ENCODE measurements at regions not wholly inside any gene's neighbourhood (a gene's known extent, or its start where the extent isn't known, plus 50 kb on each side); places are given as distances from the start of the nearest gene placed in this dataset.
A peak's percentile ranks its signal among the peaks of the same experiment; 100 is the strongest.

- Histone ChIP-seq H3K9me3 (ENCODE audit: control insufficient read depth, insufficient read depth, low read length) (no peaks in the 10 kb centered on the region), H3K4me3 (ENCODE audit: low read depth, low read length) (no peak overlapping the region), H3K27ac (ENCODE audit: low read depth, low read length) (no peak overlapping the region), H3K36me3 (ENCODE audit: control insufficient read depth, insufficient read depth, low read length) (no peaks in the 10 kb centered on the region), H3K27me3 (ENCODE audit: control insufficient read depth, insufficient read depth, low read length) (no peaks in the 10 kb centered on the region), H3K4me1 (ENCODE audit: control insufficient read depth, insufficient read depth, low read length) (no peaks in the 10 kb centered on the region)
- no peak for DNase-seq (ENCODE audit: low read depth in 4 of 6, low spot score in 6 of 6)
- no CpG with 5 or more reads among the region's 2 CpGs for WGBS (ENCODE audit: insufficient coverage)
These were observed 82.7 kb downstream of the TBXT start for GRCh38 chr6:166084951-166085350.

- 67% methylated on average over 2 of the region's 6 CpGs for WGBS (ENCODE audit: insufficient coverage)
- H3K27me3 ChIP-seq (ENCODE audit: control insufficient read depth, insufficient read depth, low read length), result no peaks in the 10 kb centered on the region
- no peaks in the 10 kb centered on the region for H3K9me3 ChIP-seq (ENCODE audit: control insufficient read depth, insufficient read depth, low read length)
- no peaks in the 10 kb centered on the region for H3K4me1 ChIP-seq (ENCODE audit: control insufficient read depth, insufficient read depth, low read length)
- no peak overlapping the region for H3K27ac ChIP-seq (ENCODE audit: low read depth, low read length)
- H3K36me3 ChIP-seq (ENCODE audit: control insufficient read depth, insufficient read depth, low read length), result no peaks in the 10 kb centered on the region
- no peak overlapping the region for H3K4me3 ChIP-seq (ENCODE audit: low read depth, low read length)
- DNase-seq (ENCODE audit: low read depth in 4 of 6, low spot score in 6 of 6), result no peak
These were observed 87.8 kb downstream of the TBXT start for GRCh38 chr6:166079841-166080240.

GRCh38 chr6:166078294-166078693 is 89.4 kb downstream of the TBXT start:
- no peaks in the 10 kb centered on the region for H3K4me1 ChIP-seq (ENCODE audit: control insufficient read depth, insufficient read depth, low read length)
- H3K4me3 ChIP-seq (ENCODE audit: low read depth, low read length), result no peak overlapping the region
- H3K36me3 ChIP-seq (ENCODE audit: control insufficient read depth, insufficient read depth, low read length), result no peaks in the 10 kb centered on the region
- peak in 2 of 6 donors; percentile 16 to 43 for DNase-seq (ENCODE audit: low read depth in 4 of 6, low spot score in 6 of 6)
- 21% methylated on average over 2 of the region's 3 CpGs for WGBS (ENCODE audit: insufficient coverage)
- no peaks in the 10 kb centered on the region for H3K9me3 ChIP-seq (ENCODE audit: control insufficient read depth, insufficient read depth, low read length)
- no peaks in the 10 kb centered on the region for H3K27me3 ChIP-seq (ENCODE audit: control insufficient read depth, insufficient read depth, low read length)
- H3K27ac ChIP-seq (ENCODE audit: low read depth, low read length), result no peak overlapping the region

GRCh38 chr6:166076625-166077024 is 91.0 kb downstream of the TBXT start:
- H3K9me3 ChIP-seq (ENCODE audit: control insufficient read depth, insufficient read depth, low read length), result no peaks in the 10 kb centered on the region
- no peak overlapping the region for H3K27ac ChIP-seq (ENCODE audit: low read depth, low read length)
- H3K4me3 ChIP-seq (ENCODE audit: low read depth, low read length), result no peak overlapping the region
- no peaks in the 10 kb centered on the region for H3K4me1 ChIP-seq (ENCODE audit: control insufficient read depth, insufficient read depth, low read length)
- no peaks in the 10 kb centered on the region for H3K36me3 ChIP-seq (ENCODE audit: control insufficient read depth, insufficient read depth, low read length)
- no peaks in the 10 kb centered on the region for H3K27me3 ChIP-seq (ENCODE audit: control insufficient read depth, insufficient read depth, low read length)
- DNase-seq (ENCODE audit: low read depth in 4 of 6, low spot score in 6 of 6), result no peak
- WGBS (ENCODE audit: insufficient coverage), result 82% methylated on average over 3 of the region's 4 CpGs

DNA sequence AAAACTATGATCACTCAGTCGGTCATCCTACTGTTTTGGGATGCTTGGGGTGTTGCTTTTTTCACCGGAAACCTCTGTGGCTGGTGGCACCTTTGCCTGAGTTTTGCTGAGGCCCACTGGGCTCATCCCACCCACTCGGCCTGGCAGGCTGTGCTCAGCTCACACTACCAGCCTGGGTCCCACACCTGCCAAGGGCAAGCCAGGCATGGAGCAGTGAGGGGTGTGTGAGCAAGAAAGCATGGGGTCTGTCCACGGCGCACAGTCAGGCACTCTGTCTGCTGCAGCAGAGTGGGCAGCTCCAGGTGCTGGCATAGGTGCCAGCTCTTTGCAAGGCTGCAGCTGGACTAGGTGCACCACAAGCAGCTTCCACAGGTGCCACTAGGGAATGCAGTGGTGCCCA is 91.7 kb downstream of the TBXT start:
- Histone ChIP-seq H3K27me3 (ENCODE audit: control insufficient read depth, insufficient read depth, low read length) (no peaks in the 10 kb centered on the region), H3K9me3 (ENCODE audit: control insufficient read depth, insufficient read depth, low read length) (no peaks in the 10 kb centered on the region), H3K4me1 (ENCODE audit: control insufficient read depth, insufficient read depth, low read length) (no peaks in the 10 kb centered on the region), H3K27ac (ENCODE audit: low read depth, low read length) (no peak overlapping the region), H3K36me3 (ENCODE audit: control insufficient read depth, insufficient read depth, low read length) (no peaks in the 10 kb centered on the region), H3K4me3 (ENCODE audit: low read depth, low read length) (no peak overlapping the region)
- 97% methylated on average over 4 of the region's 5 CpGs for WGBS (ENCODE audit: insufficient coverage)
- no peak for DNase-seq (ENCODE audit: low read depth in 4 of 6, low spot score in 6 of 6)

- Histone ChIP-seq H3K36me3 (ENCODE audit: control insufficient read depth, insufficient read depth, low read length) (no peaks in the 10 kb centered on the region), H3K9me3 (ENCODE audit: control insufficient read depth, insufficient read depth, low read length) (no peaks in the 10 kb centered on the region), H3K4me1 (ENCODE audit: control insufficient read depth, insufficient read depth, low read length) (no peaks in the 10 kb centered on the region), H3K27ac (ENCODE audit: low read depth, low read length) (no peak overlapping the region), H3K4me3 (ENCODE audit: low read depth, low read length) (no peak overlapping the region), H3K27me3 (ENCODE audit: control insufficient read depth, insufficient read depth, low read length) (no peaks in the 10 kb centered on the region)
- DNase-seq (ENCODE audit: low read depth in 4 of 6, low spot score in 6 of 6), result no peak
- WGBS (ENCODE audit: insufficient coverage), result no CpG with 5 or more reads among the region's 2 CpGs
These were observed 92.5 kb downstream of the TBXT start for GRCh38 chr6:166075186-166075585.

GRCh38 chr6:166073082-166073481 is 94.6 kb downstream of the TBXT start:
- Histone ChIP-seq H3K36me3 (ENCODE audit: control insufficient read depth, insufficient read depth, low read length) (no peaks in the 10 kb centered on the region), H3K27me3 (ENCODE audit: control insufficient read depth, insufficient read depth, low read length) (no peaks in the 10 kb centered on the region), H3K9me3 (ENCODE audit: control insufficient read depth, insufficient read depth, low read length) (no peaks in the 10 kb centered on the region), H3K27ac (ENCODE audit: low read depth, low read length) (no peak overlapping the region), H3K4me1 (ENCODE audit: control insufficient read depth, insufficient read depth, low read length) (no peaks in the 10 kb centered on the region), H3K4me3 (ENCODE audit: low read depth, low read length) (no peak overlapping the region)
- 98% methylated on average over 4 of the region's 9 CpGs for WGBS (ENCODE audit: insufficient coverage)
- DNase-seq (ENCODE audit: low read depth in 4 of 6, low spot score in 6 of 6), result no peak

- H3K4me3 ChIP-seq (ENCODE audit: low read depth, low read length), result no peak overlapping the region
- DNase-seq (ENCODE audit: low read depth in 4 of 6, low spot score in 6 of 6), result no peak
- H3K4me1 ChIP-seq (ENCODE audit: control insufficient read depth, insufficient read depth, low read length), result no peaks in the 10 kb centered on the region
- no CpG with 5 or more reads among the region's 3 CpGs for WGBS (ENCODE audit: insufficient coverage)
- no peaks in the 10 kb centered on the region for H3K36me3 ChIP-seq (ENCODE audit: control insufficient read depth, insufficient read depth, low read length)
- H3K27ac ChIP-seq (ENCODE audit: low read depth, low read length), result no peak overlapping the region
- H3K9me3 ChIP-seq (ENCODE audit: control insufficient read depth, insufficient read depth, low read length), result no peaks in the 10 kb centered on the region
- H3K27me3 ChIP-seq (ENCODE audit: control insufficient read depth, insufficient read depth, low read length), result no peaks in the 10 kb centered on the region
These were observed 98.9 kb downstream of the TBXT start for GRCh38 chr6:166068768-166069167.

DNA sequence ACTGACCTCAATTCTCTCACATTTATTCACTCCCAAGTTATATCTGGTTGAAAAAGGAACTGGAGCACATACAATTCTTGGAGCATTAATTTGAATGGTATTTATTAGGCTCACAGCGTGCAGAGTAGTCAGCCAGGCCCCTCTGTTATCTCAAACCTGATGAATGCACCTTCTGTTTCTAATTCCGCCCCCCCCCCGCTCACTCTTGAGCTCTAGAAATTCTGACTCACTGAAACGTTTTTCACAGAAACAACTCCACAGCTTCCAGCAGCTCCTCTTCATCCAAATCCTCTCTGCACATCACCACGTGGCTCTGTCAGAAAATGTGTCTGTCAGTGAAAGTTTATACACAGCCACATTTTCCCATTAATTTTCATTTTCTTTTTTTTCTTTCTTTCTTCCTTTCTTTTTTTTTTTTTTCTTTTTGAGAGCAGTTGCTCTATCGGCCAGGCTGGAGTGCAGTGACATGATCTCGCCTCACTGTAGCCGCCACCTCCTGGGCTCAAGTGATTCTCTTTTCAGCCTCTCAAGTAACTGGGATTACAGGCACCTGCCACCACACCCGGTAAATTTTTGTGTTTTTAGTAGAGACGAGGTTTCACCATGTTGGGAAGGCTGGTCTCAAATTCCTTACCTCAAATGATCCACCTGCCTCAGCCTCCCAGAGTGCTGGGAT is 109.4 kb downstream of the TBXT start:
- no peaks in the 10 kb centered on the region for H3K36me3 ChIP-seq (ENCODE audit: control insufficient read depth, insufficient read depth, low read length)
- H3K27ac ChIP-seq (ENCODE audit: low read depth, low read length), result no peak overlapping the region
- 33% methylated on average over 5 of the region's 10 CpGs for WGBS (ENCODE audit: insufficient coverage)
- H3K9me3 ChIP-seq (ENCODE audit: control insufficient read depth, insufficient read depth, low read length), result peaks cover 2% of the 10 kb centered on the region
- DNase-seq (ENCODE audit: low read depth in 4 of 6, low spot score in 6 of 6), result peak in 5 of 6 donors; percentile 6 to 67 (median 15)
- peaks cover 8% of the 10 kb centered on the region for H3K4me1 ChIP-seq (ENCODE audit: control insufficient read depth, insufficient read depth, low read length)
- no peak overlapping the region for H3K4me3 ChIP-seq (ENCODE audit: low read depth, low read length)
- H3K27me3 ChIP-seq (ENCODE audit: control insufficient read depth, insufficient read depth, low read length), result no peaks in the 10 kb centered on the region

DNA sequence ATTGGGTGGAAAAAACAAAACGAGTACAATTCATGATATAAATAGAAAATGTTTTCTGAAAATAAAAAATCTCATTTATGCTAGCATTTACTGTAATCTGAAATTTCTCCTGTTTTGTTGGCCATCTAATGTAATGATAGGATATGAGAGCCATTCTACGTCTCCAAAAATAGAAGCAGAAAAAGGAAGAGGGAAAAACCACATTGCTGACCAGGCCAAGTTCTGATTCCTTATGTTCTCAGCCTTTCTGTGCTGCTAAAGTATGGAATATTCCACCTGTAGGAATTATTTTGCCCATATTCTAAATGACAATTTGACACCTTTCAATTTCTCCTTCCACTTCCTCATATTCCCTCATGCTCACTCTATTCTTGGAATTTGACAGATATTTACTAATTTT is 110.2 kb downstream of the TBXT start:
- peaks cover 8% of the 10 kb centered on the region for H3K4me1 ChIP-seq (ENCODE audit: control insufficient read depth, insufficient read depth, low read length)
- no peaks in the 10 kb centered on the region for H3K27me3 ChIP-seq (ENCODE audit: control insufficient read depth, insufficient read depth, low read length)
- no peaks in the 10 kb centered on the region for H3K36me3 ChIP-seq (ENCODE audit: control insufficient read depth, insufficient read depth, low read length)
- no peak overlapping the region for H3K27ac ChIP-seq (ENCODE audit: low read depth, low read length)
- no peak overlapping the region for H3K4me3 ChIP-seq (ENCODE audit: low read depth, low read length)
- no CpG with 5 or more reads among the region's 2 CpGs for WGBS (ENCODE audit: insufficient coverage)
- peaks cover 2% of the 10 kb centered on the region for H3K9me3 ChIP-seq (ENCODE audit: control insufficient read depth, insufficient read depth, low read length)
- DNase-seq (ENCODE audit: low read depth in 4 of 6, low spot score in 6 of 6), result no peak

All from spinal cord (tissue), 9 donors.